SK-N-MC (cell line): ENCODE measurements at regions not wholly inside any gene's neighbourhood (a gene's known extent, or its start where the extent isn't known, plus 50 kb on each side); places are given as distances from the start of the nearest gene placed in this dataset.

ENCODE experiments used
- DNase-seq: peaks from one replicate; pipeline ENCODE4 v3.0.0-alpha.2; 2011; ENCODE audit warnings: low read depth, low spot score
- H3K27ac ChIP-seq: fragments of 200-600 bp; sonication (generic); 2 replicates; pipeline ENCODE4 v1.5.1; 2016; ENCODE audit warnings: mixed run types
- H3K36me3 ChIP-seq: fragments of 200-600 bp; sonication (generic); 2 replicates; pipeline ENCODE4 v1.6.1; 2017; ENCODE audit warnings: antibody characterized with exemption, low read length, mixed read lengths; ENCODE audit not compliant: insufficient read depth
- H3K4me3 ChIP-seq: fragments of 200-600 bp; sonication (generic); 2 replicates; pipeline ENCODE4 v1.5.1; 2016
- H3K9ac ChIP-seq: fragments of 200-600 bp; sonication (generic); 2 replicates; pipeline ENCODE4 v1.8.0; 2017; ENCODE audit warnings: mixed run types, mixed read lengths; ENCODE audit not compliant: insufficient read length
- H3K9me3 ChIP-seq: fragments of 200-600 bp; sonication (generic); 2 replicates; pipeline ENCODE4 v1.6.1; 2017; ENCODE audit warnings: low read depth, mild to moderate bottlenecking, antibody characterized with exemption, low read length, moderate library complexity, mixed read lengths
- EZH2 ChIP-seq: fragments of 200-600 bp; sonication (generic); IDR thresholded peaks from one replicate; pipeline ENCODE4 v1.6.1; 2017; ENCODE audit warnings: antibody characterized with exemption
- FOXP2 ChIP-seq: optimal IDR thresholded peaks from 2 replicates; pipeline ENCODE3; 2011; ENCODE audit warnings: mild to moderate bottlenecking, moderate library complexity; ENCODE audit not compliant: insufficient read depth; ENCODE audit errors: extremely low read length, control extremely low read depth
- POLR2AphosphoS5 ChIP-seq: IDR thresholded peaks from 2 replicates; pipeline ENCODE4 v1.6.1; 2012; ENCODE audit warnings: mild to moderate bottlenecking, low read depth, low read length, borderline replicate concordance

DNA sequence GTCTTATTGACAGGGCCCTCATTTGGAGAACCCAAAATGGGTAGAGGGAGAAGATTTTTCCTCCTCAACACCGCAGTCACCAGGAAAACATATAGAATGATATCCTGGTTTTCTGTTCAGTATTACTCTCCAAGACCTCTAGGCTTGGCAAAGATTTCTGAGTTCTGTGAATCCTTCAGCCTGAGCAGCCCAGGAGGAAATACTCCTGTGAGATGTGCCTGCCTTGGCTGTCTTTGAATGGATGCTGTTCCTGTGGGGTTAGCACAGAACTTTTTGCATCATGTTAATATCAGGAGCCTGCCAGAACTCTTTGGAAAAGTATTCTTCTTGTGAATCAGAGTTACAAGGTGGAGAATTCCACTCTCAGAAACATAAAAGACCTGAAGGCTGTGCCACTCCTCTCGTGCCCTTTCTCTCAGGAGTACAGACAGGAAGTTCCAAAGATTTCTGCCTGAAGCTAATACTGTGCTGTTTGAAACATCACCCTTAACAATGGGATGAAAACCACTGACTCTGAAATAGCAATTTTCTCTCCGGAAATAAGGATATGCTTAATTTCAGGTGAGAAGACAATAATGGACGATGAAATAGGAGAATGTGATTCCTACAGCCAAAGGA lies 520.1 kb upstream of the NBEA start:
- Histone ChIP-seq H3K27ac (no peak overlapping the region), H3K9ac (no peak overlapping the region), H3K4me3 (no peak overlapping the region), H3K9me3 (no peaks in the 10 kb centered on the region), H3K36me3 (no peaks in the 10 kb centered on the region)
- TF ChIP-seq POLR2AphosphoS5 (no peak), FOXP2 (no peak), EZH2 (no peak)
- DNase-seq, result no peak

GRCh38 chr13:34422956-34423355 lies 519.1 kb upstream of the NBEA start:
- TF ChIP-seq POLR2AphosphoS5 (no peak), FOXP2 (no peak), EZH2 (no peak)
- Histone ChIP-seq H3K36me3 (no peaks in the 10 kb centered on the region), H3K27ac (no peak overlapping the region), H3K4me3 (no peak overlapping the region), H3K9me3 (no peaks in the 10 kb centered on the region), H3K9ac (no peak overlapping the region)
- DNase-seq, result no peak

- Histone ChIP-seq H3K9me3 (no peaks in the 10 kb centered on the region), H3K36me3 (no peaks in the 10 kb centered on the region), H3K27ac (no peak overlapping the region), H3K4me3 (no peak overlapping the region), H3K9ac (no peak overlapping the region)
- TF ChIP-seq EZH2 (no peak), FOXP2 (no peak), POLR2AphosphoS5 (no peak)
- no peak for DNase-seq
Measured at GRCh38 chr13:34425327-34425949, 516.6 kb upstream of the NBEA start.

GRCh38 chr13:34428911-34429310 lies 513.2 kb upstream of the NBEA start:
- DNase-seq, result no peak
- no peak overlapping the region for H3K27ac ChIP-seq
- no peak for TF ChIP-seq FOXP2
- TF ChIP-seq EZH2, result no peak
- TF ChIP-seq POLR2AphosphoS5, result no peak
- no peak overlapping the region for H3K4me3 ChIP-seq
- H3K9me3 ChIP-seq, result no peaks in the 10 kb centered on the region
- no peaks in the 10 kb centered on the region for H3K36me3 ChIP-seq
- H3K9ac ChIP-seq, result no peak overlapping the region

- no peak overlapping the region for H3K27ac ChIP-seq
- H3K9ac ChIP-seq, result no peak overlapping the region
- H3K4me3 ChIP-seq, result no peak overlapping the region
- no peaks in the 10 kb centered on the region for H3K36me3 ChIP-seq
- no peaks in the 10 kb centered on the region for H3K9me3 ChIP-seq
- DNase-seq, result no peak
- TF ChIP-seq FOXP2 (no peak), POLR2AphosphoS5 (no peak), EZH2 (no peak)
Measured at GRCh38 chr13:34430294-34430693, 511.8 kb upstream of the NBEA start.

- Histone ChIP-seq H3K4me3 (no peak overlapping the region), H3K9ac (no peak overlapping the region), H3K9me3 (no peaks in the 10 kb centered on the region), H3K36me3 (no peaks in the 10 kb centered on the region), H3K27ac (no peak overlapping the region)
- TF ChIP-seq FOXP2, result no peak
- TF ChIP-seq POLR2AphosphoS5, result no peak
- no peak for TF ChIP-seq EZH2
- no peak for DNase-seq
Measured at GRCh38 chr13:34431827-34432581, 510.1 kb upstream of the NBEA start.

DNA sequence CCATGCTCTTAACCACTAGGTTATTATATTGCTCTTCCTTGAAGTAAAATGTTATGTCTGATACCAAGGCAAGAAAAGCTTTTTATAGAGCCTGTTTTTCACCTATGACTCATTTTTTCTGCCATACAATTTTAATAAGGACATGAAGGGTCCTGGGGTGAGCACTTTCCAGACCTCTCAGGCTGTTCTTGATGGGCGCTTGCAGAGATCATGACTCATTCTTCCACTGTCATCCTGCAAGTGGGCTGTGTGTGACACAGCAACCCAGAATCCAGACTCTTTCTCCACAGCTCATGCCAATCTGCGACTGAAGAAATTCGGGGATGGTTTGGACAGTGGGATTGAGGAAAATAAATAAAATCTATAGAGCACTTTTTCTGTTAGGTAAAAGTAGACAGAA lies 506.7 kb upstream of the NBEA start:
- TF ChIP-seq POLR2AphosphoS5 (no peak), EZH2 (no peak), FOXP2 (no peak)
- Histone ChIP-seq H3K4me3 (no peak overlapping the region), H3K9me3 (no peaks in the 10 kb centered on the region), H3K9ac (no peak overlapping the region), H3K27ac (no peak overlapping the region), H3K36me3 (no peaks in the 10 kb centered on the region)
- DNase-seq, result no peak

- H3K4me3 ChIP-seq, result no peak overlapping the region
- no peak for DNase-seq
- H3K9ac ChIP-seq, result no peak overlapping the region
- H3K27ac ChIP-seq, result no peak overlapping the region
- TF ChIP-seq POLR2AphosphoS5 (no peak), EZH2 (no peak), FOXP2 (no peak)
- H3K9me3 ChIP-seq, result no peaks in the 10 kb centered on the region
- H3K36me3 ChIP-seq, result no peaks in the 10 kb centered on the region
Measured at GRCh38 chr13:34437873-34438272, 504.2 kb upstream of the NBEA start.

DNA sequence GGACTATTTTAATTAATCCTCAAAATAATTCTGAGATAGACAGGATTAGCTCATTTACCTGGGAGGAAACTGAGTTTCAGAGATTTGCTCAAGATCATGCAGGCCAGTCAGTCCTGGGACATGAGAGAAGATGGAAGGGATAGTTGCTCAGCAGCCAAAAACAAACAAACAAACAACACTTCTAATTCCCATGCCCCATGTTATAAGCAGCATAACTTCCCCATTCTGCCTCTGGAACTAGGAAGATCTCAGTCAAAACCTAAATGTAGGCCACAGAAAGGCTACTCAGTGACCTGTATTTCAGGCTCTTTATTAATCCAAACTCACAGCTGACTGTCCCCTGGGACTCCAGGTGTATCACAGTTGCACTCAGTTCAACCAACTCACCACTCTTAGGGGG lies 489.2 kb upstream of the NBEA start:
- TF ChIP-seq POLR2AphosphoS5 (no peak), FOXP2 (no peak), EZH2 (no peak)
- H3K4me3 ChIP-seq, result no peak overlapping the region
- no peak overlapping the region for H3K27ac ChIP-seq
- H3K9me3 ChIP-seq, result no peaks in the 10 kb centered on the region
- H3K9ac ChIP-seq, result no peak overlapping the region
- DNase-seq, result no peak
- H3K36me3 ChIP-seq, result no peaks in the 10 kb centered on the region
